IPS-NIHi7 (cell line): ENCODE measurements at regions not wholly inside any gene's neighbourhood (a gene's known extent, or its start where the extent isn't known, plus 50 kb on each side); places are given as distances from the start of the nearest gene placed in this dataset.
"Not testable (repeated sequence)": the region's sequence is repeated elsewhere in the genome, so short reads cannot be mapped to it uniquely, and the experiment has no call there.

Source experiments
- DNase-seq: peaks from one replicate; pipeline ENCODE4 v3.0.0; 2012; ENCODE audit warnings: mixed read lengths; ENCODE audit errors: extremely low spot score

DNA sequence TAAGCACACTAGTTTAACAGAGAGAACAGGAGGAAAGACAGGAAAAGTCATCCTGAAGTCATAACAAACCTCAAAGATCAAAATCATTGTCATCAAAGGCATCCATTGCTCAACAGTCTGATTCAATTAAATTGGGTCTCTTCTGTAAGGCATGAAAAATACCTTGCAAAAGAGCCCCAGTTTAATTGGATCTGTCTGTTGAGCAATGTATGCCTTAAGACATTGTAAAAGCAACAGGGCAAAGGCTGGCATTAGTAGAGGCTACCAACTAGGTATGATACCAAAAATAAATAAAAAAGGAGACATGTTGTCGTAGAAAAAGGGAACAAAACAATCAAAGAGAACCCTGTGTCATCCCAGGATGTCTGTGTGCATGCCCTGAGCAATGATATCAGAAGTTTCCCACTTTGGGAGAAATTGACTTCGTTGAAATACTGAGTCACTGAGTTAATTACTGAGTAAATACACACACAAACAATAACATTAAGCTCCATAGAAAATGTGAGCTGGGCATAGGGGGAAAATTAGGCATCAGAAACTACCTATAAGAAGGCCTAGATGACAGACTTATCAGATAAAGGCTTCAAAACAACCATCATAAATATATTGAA, 1013.8 kb upstream of the CITED2 start:
- no peak for DNase-seq

DNA sequence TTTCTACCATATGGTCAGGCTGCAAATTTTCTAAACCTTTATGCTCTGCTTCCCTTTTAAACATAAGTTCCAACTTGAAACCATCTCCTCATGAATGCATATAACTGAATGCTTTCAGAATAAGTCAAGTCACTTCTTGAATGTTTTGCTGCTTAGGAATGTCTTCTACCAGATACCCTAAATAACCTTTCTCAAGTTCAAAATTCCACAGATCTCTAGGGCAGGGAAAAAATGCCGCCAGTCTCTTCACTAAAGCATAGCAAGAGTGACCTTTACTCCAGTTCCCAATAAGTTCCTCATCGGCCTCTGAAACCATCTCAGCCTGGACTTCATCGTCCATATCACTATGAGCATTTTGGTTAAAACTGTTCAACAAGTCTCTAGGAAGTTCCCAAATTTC, 1011.2 kb upstream of the CITED2 start:
- DNase-seq, result no peak

DNA sequence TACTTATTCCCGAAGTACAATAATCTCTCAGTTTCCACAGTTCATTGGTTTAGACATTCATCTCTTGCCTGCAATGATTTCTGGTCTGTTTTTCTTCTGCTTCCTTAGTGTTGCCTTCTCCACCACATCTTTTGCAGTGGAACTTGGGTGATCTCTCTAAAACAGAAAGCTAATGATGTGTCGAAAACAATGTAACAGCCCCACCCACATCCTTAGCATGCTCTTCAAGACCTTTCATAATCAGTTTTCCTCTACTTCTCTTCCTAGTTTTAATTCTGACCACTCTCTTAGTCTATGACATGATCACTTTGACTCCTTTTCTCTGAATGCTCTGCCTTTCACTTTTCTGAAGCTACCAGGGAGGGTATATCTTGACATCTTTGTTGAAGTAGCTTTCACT, 1007.9 kb upstream of the CITED2 start:
- DNase-seq, result no peak

DNA sequence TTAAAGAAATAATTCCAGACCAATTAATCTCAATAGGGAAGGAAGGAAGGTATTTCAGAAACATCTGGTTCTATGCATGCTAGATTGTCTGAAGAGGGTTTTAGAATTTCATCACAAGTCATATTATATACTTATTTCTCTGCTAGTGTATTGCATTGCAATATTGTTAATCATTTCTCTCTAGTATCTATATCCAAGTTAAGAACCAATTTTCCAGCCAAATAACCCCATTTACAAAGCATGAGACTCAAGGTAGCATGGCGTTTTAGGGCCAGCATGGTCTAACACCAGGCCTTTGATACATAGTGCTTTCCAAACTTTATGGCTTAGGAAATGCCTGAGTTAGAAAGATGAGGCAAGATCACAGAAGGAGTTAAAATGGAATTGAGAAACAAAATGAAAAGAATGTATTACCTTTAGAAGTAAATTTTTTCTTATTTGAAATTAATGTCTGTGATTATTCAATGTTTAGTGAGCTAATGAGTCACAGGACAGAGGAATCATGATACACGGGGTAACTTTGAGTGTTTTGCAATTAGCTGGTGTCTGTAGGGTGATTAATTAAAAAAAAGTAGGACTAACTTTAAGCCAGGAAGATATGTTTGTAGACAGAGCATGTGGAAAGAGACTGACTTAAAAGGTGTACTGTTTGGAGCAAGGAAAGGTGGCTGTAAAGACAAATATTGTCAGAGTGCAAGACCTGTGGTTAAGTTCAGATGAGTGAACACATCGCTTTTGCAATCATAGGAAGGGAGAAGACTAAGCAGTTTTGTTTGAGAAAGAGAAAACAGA, 1006.2 kb upstream of the CITED2 start:
- no peak for DNase-seq

DNA sequence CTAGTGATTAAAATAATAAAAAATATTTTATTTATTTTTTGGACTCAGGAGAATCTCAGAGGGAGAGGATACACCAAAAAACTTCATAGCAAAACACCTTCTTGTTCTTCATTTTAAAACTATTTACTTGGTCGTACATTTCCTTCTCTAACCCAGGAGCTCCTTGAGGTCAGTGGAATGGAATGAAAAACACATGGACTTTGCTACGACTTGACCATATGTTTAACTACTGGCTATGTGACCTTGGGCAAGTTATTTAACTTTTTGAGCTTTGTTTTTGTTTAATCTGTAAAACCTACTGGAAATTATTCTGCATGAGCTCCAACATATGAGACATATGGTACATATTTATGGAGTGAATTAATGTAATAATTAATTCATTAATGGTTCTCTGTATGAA, 1005.5 kb upstream of the CITED2 start:
- DNase-seq, result no peak

DNA sequence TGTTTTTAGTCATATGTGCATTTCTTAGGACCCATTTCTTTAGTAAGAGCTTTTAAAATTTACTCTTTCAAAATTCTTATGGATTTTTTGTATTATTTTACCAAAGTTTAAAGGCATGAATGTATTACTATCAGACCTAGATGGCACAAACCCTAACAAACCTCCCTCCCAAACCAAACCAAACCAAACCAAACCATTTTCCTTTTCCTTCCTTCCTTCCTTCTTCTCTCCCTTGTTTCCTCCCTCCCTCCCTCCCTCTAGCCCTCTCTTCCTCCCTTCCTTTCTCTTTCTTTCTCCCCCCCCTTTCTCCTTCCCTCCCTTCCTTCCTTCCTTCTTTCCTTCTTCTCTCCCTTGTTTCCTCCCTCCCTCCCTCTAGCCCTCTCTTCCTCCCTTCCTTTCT, 1001.8 kb upstream of the CITED2 start:
- DNase-seq, result no peak

DNA sequence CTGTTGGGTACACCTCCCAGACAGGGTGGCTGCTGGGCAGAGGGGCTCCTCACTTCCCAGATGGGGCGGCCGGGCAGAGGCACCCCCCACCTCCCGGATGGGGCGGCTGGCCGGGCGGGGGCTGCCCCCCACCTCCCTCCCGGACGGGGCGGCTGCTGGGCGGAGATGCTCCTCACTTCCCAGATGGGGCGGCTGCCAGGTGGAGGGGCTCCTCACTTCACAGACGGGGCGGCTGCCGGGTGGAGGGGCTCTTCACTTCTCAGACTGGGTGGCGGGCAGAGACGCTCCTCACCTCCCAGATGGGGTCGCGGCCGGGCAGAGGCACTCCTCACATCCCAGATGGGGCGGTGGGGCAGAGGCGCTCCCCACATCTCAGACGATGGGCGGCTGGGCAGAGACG, 999.3 kb upstream of the CITED2 start:
- DNase-seq, result not testable (repeated sequence)

DNA sequence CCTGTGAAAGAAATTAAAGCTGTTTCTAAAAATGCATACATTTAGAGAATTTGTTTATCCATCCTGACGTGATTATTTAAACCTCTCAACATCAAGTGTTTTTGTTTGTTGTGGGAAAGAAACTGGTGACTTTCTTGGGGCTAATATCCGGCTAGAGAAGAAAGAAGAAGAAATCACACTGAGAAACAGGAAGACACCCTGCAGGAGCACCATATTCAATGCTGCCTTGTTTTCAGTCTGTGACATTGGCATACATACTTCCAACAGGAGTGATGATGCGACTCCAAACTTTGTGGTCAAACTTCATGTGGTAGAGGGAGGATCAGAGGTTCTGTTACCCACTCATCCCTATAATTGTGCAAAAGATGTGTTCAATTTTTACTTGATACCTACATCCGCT, 997.6 kb upstream of the CITED2 start:
- DNase-seq, result no peak

DNA sequence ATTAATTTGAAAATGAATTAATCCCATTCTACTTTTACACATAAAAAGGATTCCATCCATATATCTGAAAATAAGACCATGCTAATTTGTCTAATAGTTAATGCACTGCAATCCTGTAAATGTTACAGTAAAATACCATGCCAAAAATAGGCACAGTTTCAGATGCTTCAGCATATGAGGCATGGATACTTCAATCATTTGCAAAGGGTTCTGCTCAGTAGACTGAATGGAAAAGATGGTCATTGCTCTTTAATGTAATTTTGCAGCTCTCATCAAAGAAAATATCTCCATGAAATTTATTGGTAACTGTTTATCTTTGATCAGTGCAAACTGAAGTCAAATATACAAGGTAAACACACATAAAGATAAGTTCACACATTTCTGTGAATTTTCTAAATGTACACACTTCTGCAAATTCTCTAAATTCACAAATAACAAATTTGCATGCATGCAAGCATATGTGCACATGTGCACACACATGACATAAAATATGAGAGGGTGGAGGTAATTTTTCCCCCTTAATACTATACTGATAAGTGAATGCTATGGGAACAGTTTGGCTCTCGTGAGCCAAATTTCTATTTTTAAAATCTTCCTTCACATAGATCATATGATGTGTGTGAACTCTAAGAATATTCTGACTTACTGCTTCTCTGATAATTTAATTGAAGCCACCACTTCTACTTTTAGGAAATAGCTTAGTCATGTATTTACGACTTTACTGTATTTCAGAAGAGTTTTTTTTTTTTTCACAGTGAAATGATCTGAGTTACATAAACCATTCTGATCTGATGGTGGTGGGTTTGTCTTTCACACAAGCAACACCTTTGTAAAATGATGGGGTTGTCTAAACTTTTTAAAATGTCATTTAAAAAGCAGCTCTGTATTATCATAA, 996.8 kb upstream of the CITED2 start:
- DNase-seq, result no peak

DNA sequence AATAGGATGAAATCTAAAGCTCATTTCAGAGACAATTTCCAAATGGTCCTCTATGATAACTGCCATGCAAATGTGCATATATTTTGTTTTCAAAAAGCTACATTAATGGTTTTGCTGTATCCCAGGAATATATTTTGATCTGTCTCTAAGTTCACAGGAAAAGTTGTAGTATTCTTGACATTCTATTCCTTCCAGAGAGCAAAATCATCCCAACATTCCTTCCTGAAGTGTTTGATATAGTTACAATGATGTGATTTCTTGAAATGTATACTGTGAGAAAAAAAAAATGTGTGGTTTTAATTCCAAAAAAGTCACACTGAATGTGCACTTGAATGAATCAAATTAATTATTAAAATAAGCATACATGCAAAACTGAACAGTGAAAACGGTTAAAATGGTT, 996.0 kb upstream of the CITED2 start:
- no peak for DNase-seq

DNA sequence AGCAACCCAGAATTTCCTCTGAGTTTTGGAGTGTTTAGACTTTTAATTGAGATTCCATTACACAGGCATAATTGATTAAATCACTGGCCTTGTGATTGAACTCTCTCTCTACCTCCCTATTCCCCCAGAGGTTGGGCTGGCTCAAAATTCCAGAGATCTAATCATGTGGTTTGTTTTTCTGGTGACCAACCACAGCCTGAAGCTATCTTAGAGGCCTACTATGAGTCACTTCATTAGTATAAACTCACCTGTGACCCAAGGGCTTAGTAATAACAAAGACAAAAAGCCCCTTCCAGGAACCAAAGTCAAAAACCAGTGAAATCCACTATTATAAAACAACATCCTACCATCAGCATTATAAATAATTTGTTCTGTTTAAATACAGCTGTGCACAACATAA, 992.5 kb upstream of the CITED2 start:
- DNase-seq, result no peak

DNA sequence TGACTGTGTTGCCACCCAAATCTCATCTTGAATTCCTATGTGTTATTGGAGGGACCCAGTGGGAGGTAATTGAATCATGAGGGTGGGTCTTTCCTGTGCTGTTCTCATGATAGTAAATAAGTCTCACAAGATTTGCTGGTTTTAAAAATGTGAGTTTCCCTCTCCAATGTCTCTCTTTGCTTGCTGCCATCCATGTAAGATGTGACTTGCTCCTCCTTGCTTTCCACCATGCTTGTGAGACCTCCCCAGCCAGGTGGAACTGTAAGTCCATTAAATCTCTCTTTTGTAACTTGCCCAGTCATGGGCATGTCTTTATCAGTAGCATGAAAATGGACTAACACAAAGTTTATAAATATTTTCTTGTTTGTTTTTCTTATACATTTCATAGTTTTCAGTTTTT, 990.5 kb upstream of the CITED2 start:
- DNase-seq, result no peak

DNA sequence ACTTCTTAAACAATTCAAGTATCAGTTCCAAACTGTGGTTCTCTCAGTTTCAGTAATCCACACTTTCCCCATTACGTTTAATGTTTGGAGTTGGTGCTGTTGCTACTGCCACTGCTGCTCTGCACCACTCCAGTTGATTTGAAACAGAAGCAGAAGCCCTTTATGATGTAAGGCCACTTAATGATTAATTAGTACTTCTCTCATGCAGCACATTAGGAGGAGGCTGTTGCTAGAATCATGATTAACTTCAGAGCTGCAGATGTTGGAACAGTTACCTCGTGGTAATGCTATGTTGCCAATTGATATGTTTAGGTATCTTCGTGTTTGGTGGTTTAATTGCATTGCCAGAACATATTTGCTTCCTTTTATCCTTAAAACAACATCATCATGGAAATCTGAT, 986.2 kb upstream of the CITED2 start:
- DNase-seq, result no peak

DNA sequence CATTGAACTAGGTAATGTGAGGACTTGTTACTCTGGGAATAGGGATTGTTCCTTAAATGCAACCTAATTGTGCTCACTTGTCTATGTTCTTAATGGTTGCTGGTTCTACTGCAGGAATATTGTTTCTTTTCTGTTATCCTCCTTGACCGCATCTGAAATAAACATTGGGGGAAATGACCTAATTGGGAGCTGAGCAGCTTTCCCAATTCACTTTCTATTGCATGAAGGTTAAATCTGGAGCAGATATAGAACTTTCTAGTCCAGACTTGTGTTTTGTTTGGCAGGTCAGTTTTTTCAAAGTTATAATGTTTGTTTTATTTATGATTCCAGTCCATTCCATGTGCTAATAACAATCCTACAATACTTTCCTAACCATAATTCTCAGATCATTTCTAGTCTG, 981.0 kb upstream of the CITED2 start:
- DNase-seq, result no peak

DNA sequence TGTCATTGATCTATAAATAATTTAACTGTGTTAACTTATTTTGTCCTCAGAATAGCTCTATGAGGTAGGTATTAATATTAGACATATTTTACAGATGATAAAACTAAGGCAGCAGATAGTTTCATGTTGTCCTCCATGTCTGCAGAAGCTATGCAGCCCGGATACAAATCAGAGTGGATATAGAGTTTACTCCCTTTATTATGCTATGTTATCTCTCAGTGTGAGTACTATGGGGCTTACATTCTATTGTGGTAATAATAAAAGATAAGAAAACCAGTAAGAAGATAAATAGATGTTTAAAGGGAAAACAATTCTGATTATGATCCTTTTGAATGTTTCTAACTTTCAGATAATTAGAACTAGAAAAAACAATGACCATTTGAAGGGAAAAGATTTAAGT, 979.8 kb upstream of the CITED2 start:
- DNase-seq, result no peak

DNA sequence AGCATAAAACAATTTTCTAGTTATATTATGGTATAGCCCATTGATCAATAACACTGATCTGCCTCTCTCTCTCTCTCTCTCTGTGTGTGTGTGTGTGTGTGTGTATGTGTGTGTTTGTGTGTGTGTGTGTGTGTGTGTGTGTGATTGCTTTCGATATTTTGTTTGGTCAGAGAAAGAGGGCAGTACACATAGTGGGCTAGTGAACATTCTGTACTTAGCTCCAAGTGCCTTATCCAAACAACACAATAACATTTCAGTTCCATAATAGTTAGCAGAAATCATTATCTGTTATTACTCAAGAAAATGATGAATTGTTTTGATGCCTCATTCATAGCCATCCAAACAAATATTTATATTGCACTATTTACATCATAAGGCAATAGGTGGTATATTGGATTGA, 979.1 kb upstream of the CITED2 start:
- no peak for DNase-seq

DNA sequence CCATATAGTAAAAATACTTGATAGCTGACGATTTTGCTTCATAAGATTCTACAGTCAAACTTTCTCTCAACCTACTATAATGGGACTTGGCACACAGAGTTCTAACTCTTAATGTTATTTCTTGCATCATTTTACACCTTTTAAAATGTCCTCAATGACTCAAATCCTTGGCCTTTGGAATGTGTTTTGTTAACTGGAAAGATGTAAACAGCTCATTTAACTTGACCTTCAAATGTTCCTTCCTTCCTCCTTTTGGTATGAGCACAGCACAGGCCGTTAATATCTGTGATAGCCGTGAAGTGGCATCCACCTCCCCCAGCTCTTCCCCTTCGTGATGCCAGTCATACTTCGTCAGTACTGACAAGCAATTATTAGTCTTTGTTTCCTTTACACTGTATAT, 972.0 kb upstream of the CITED2 start:
- no peak for DNase-seq

DNA sequence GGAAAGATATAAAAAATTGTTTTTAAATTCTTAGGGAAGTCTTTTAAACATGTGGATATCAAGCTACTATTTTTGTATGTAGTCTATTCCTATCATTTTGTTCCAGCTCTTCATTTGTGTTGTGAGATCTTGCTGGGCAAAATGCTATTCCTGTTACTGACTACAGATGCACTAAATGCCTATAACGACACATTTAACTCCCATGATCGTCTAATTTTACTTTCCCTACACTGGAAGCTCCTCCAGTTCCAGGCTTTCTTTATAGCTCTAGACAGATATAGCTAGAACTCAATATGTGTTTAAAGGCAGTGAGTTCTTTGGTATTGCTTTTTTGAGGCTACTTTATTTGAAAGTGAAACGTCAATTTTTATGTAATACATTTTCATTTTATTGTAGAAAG, 971.5 kb upstream of the CITED2 start:
- no peak for DNase-seq

DNA sequence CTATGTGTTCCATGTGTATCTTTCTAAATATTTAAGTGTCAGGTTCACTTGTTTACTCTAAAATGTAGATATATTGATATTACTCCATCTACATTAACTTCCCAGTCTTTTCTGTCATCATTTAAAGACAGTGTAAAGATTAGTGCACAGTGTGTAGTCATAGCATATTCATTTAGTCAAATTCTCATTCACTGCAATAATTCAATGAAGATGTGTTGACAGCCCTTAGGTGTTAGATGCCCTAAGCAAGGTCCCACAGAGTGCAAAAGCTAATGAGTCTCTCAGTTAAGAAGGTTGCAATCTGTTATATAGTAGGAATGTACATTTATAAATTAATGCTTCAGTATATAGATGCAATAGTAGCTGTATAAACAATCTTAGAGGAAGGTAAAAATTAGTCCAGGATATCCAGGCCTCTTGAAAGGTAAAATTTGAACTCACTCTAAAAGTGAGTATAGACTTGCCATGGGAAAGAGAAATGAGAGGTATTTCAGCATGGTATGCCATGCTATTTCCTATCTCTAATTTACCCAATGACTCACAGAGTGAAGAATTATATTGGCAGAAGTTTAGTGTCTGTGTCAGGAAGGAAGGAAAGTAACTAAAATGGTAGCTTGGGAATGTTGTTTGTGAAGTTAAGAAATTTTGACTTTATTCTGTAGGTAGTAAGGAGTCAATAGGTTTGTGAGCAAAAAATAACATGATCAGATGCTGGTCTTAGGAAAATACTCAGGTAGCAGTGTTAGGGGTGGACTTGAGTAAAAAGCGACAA, 969.9 kb upstream of the CITED2 start:
- no peak for DNase-seq

DNA sequence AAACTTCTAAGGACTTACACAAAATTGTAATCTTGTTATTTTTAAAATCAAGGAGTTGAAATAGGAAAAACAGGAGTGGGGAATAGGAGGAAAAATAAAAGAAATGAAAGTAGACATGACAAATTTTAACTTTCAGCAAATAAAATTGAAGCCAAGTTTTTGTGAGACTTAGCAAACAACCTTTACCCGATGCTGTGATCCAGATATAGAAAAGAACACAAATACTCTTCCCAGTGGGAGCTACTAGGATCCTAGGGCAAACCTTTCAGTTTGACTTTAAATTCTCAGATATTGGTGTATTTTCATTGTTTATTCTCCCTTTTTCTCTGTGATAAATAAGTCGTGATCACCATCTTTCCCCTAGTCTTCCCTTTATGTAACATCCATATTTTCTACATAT, 968.7 kb upstream of the CITED2 start:
- no peak for DNase-seq

DNA sequence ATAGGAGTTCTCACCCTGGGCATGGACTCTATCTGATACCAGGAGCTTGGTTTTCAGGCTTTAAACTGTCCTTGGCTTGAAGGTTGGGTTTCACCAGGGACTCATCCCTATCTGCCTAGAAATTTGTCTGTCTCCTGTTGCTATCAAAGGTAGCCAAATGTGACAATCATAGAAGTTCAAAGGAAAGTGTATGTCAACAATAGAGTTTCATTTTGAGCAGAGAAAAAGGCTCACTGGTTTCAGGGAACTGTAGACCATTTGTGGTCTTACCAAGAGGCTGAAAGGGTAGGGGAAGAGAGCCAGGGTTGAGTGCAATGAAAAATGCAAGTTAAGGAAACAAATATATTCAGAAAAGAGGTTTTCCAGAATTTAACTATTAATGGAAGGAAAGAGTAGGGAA, 966.8 kb upstream of the CITED2 start:
- no peak for DNase-seq

DNA sequence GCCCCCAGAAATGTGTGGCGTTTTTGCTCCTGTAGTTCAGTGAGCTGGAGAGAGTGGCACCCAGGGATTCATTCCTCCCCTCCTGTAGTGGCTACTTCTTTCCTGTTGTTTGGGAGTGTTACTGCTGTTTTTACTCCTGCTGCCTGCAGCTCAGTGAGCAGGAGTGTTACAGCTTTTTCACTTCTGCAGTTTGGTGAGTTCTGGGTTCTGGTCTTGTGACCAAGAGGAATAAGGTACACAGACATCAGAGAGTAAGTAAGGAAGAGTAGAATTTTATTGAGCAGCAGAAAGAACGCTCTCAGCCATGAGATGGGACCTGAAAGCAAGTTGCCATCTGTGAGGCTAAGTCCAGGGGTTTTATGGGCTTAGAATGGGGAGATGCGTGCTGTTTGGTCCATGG, 966.3 kb upstream of the CITED2 start:
- DNase-seq, result no peak
